Uterus (tissue), 3 donors: ENCODE measurements at regions not wholly inside any gene's neighbourhood (a gene's known extent, or its start where the extent isn't known, plus 50 kb on each side); places are given as distances from the start of the nearest gene placed in this dataset.

Experiments used
- DNase-seq, 2 donors: peaks; one replicate each; pipeline ENCODE4 v3.0.0-alpha.2; 2019 to 2020
- H3K27ac ChIP-seq, 2 donors: fragments of 200-600 bp; sonication (generic); 1 replicate in 1 of 2; 2 replicates in 1 of 2; pipeline ENCODE4 v1.5.1; 2016 to 2018
- H3K27me3 ChIP-seq, 2 donors: fragments of 200-600 bp; sonication (generic); one replicate each; pipeline ENCODE4 v1.5.1; 2018 to 2019; ENCODE audit warnings: control low read depth in 1 of 2
- H3K36me3 ChIP-seq, 2 donors: fragments of 200-600 bp; sonication (generic); one replicate each; pipeline ENCODE4 v1.5.1; 2019; ENCODE audit warnings: control low read depth in 1 of 2
- H3K4me1 ChIP-seq, 2 donors: fragments of 200-600 bp; sonication (generic); one replicate each; pipeline ENCODE4 v1.5.1; 2018 to 2019; ENCODE audit warnings: control low read depth in 1 of 2
- H3K4me3 ChIP-seq, 2 donors: fragments of 200-600 bp; sonication (generic); 1 replicate in 1 of 2; 2 replicates in 1 of 2; pipeline ENCODE4 v1.5.1; 2018 to 2019; ENCODE audit warnings: mild to moderate bottlenecking in 1 of 2
- H3K9me3 ChIP-seq, 2 donors: fragments of 200-600 bp; sonication (generic); one replicate each; pipeline ENCODE4 v1.5.1; 2019; ENCODE audit warnings: control low read depth in 1 of 2
- CTCF ChIP-seq, 4 experiments: fragments of 200-600 bp in 2 of 4; fragments of 450-650 bp in 2 of 4; sonication (generic) in 2 of 4; IDR thresholded peaks; one replicate each; pipeline ENCODE4 v1.5.1; 2016 to 2019; ENCODE audit warnings: antibody characterized with exemption in 4 of 4, mild to moderate bottlenecking in 2 of 4, moderate library complexity in 1 of 4
- POLR2A ChIP-seq, 2 donors: fragments of 450-650 bp; IDR thresholded peaks; one replicate each; pipeline ENCODE4 v1.6.1; 2016; ENCODE audit warnings: antibody characterized with exemption in 2 of 2, mild to moderate bottlenecking in 1 of 2, moderate library complexity in 1 of 2
- intact Hi-C: fragments of 100-400 bp; cut with DNase I; formaldehyde crosslinking; loops from one replicate; pipeline ENCODE4 v1.15.1; 2023; ENCODE audit warnings: low total_unique reads
- donor health status: DM: yes; HTN: yes; CAD: no.

GRCh38 chr1:173294843-173295242, 87.7 kb upstream of the TNFSF4 start:
- Histone ChIP-seq H3K27me3 (no peaks in the 10 kb centered on the region), H3K27ac (no peak overlapping the region), H3K9me3 (no peaks in the 10 kb centered on the region), H3K36me3 (no peaks in the 10 kb centered on the region), H3K4me1 (no peaks in the 10 kb centered on the region), H3K4me3 (no peak overlapping the region)
- intact Hi-C loops, result no loop called here
- no peak for DNase-seq
- no peak for TF ChIP-seq POLR2A (IDR thresholded peaks at IDR 0.05)
- TF ChIP-seq CTCF (IDR thresholded peaks at IDR 0.05), result no peak

GRCh38 chr1:173295391-173295790, 88.3 kb upstream of the TNFSF4 start:
- no peak for DNase-seq
- intact Hi-C loops, result no loop called here
- H3K27me3 ChIP-seq, result no peaks in the 10 kb centered on the region
- H3K27ac ChIP-seq, result no peak overlapping the region
- no peaks in the 10 kb centered on the region for H3K4me1 ChIP-seq
- H3K9me3 ChIP-seq, result no peaks in the 10 kb centered on the region
- no peak for TF ChIP-seq POLR2A (IDR thresholded peaks at IDR 0.05)
- TF ChIP-seq CTCF (IDR thresholded peaks at IDR 0.05), result no peak
- H3K36me3 ChIP-seq, result no peaks in the 10 kb centered on the region
- no peak overlapping the region for H3K4me3 ChIP-seq

GRCh38 chr1:173295995-173296394, 88.9 kb upstream of the TNFSF4 start:
- H3K27ac ChIP-seq, result no peak overlapping the region
- intact Hi-C loops, result no loop called here
- no peak for DNase-seq
- H3K36me3 ChIP-seq, result no peaks in the 10 kb centered on the region
- H3K4me3 ChIP-seq, result no peak overlapping the region
- no peak for TF ChIP-seq CTCF (IDR thresholded peaks at IDR 0.05)
- TF ChIP-seq POLR2A (IDR thresholded peaks at IDR 0.05), result no peak
- no peaks in the 10 kb centered on the region for H3K4me1 ChIP-seq
- H3K27me3 ChIP-seq, result no peaks in the 10 kb centered on the region
- no peaks in the 10 kb centered on the region for H3K9me3 ChIP-seq

GRCh38 chr1:173297798-173298391, 90.8 kb upstream of the TNFSF4 start:
- H3K27ac ChIP-seq, result no peak overlapping the region

More at GRCh38 chr1:173297798-173298391, 90.8 kb upstream of the TNFSF4 start:
- Histone ChIP-seq H3K27me3 (no peaks in the 10 kb centered on the region), H3K4me1 (no peaks in the 10 kb centered on the region), H3K36me3 (no peaks in the 10 kb centered on the region), H3K4me3 (no peak overlapping the region), H3K9me3 (no peaks in the 10 kb centered on the region)
- intact Hi-C loops, result no loop called here
- TF ChIP-seq POLR2A (IDR thresholded peaks at IDR 0.05) (no peak), CTCF (IDR thresholded peaks at IDR 0.05) (no peak)
- no peak for DNase-seq
